ELF-1 (cell line): ENCODE measurements at regions not wholly inside any gene's neighbourhood (a gene's known extent, or its start where the extent isn't known, plus 50 kb on each side); places are given as distances from the start of the nearest gene placed in this dataset.
A peak's percentile ranks its signal among the peaks of the same experiment; 100 is the strongest.

Experiments
- DNase-seq: peaks from one replicate; pipeline ENCODE4 v3.0.0-alpha.2; 2016; ENCODE audit warnings: low read depth, low spot score

- DNase-seq = no peak
Measured at GRCh38 chr5:101935086-101935485, 361.0 kb downstream of the SLCO4C1 start.

- no peak for DNase-seq
Measured at GRCh38 chr5:101932599-101932998, 363.5 kb downstream of the SLCO4C1 start.

GRCh38 chr5:101929628-101930027, 366.5 kb downstream of the SLCO4C1 start:
- no peak for DNase-seq

GRCh38 chr5:101917166-101917565, 378.9 kb downstream of the SLCO4C1 start:
- DNase-seq = no peak

- peak; percentile 8 for DNase-seq
Measured at GRCh38 chr5:101915554-101915953, 380.5 kb downstream of the SLCO4C1 start.

- no peak for DNase-seq
Measured at GRCh38 chr5:101904736-101905135, 391.3 kb downstream of the SLCO4C1 start.

GRCh38 chr5:101897914-101898313, 398.2 kb downstream of the SLCO4C1 start:
- peak; percentile 22 for DNase-seq

GRCh38 chr5:101894985-101895384, 401.1 kb downstream of the SLCO4C1 start:
- no peak for DNase-seq

GRCh38 chr5:101878190-101878589, 417.9 kb downstream of the SLCO4C1 start:
- DNase-seq = no peak

- DNase-seq = no peak
Measured at GRCh38 chr5:101877451-101877850, 418.6 kb downstream of the SLCO4C1 start.

GRCh38 chr5:101866473-101866872, 429.6 kb downstream of the SLCO4C1 start:
- DNase-seq = no peak

GRCh38 chr5:101860563-101860962, 435.5 kb downstream of the SLCO4C1 start:
- DNase-seq = no peak

- no peak for DNase-seq
Measured at GRCh38 chr5:101860145-101860544, 435.9 kb downstream of the SLCO4C1 start.

- DNase-seq = no peak
Measured at GRCh38 chr5:101846496-101846895, 449.6 kb downstream of the SLCO4C1 start.

GRCh38 chr5:101843055-101843454, 453.0 kb downstream of the SLCO4C1 start:
- DNase-seq = no peak

- no peak for DNase-seq
Measured at GRCh38 chr5:101838435-101838834, 457.6 kb downstream of the SLCO4C1 start.

GRCh38 chr5:101829255-101829654, 466.8 kb downstream of the SLCO4C1 start:
- no peak for DNase-seq

GRCh38 chr5:101811466-101811865, 484.6 kb downstream of the SLCO4C1 start:
- DNase-seq = no peak

- DNase-seq = no peak
Measured at GRCh38 chr5:101806410-101806809, 489.7 kb downstream of the SLCO4C1 start.

- no peak for DNase-seq
Measured at GRCh38 chr5:101796427-101796826, 499.7 kb downstream of the SLCO4C1 start.

- peak; percentile 31 for DNase-seq
Measured at GRCh38 chr5:101788797-101789196, 507.3 kb downstream of the SLCO4C1 start.

GRCh38 chr5:101785090-101785489, 511.0 kb downstream of the SLCO4C1 start:
- DNase-seq = no peak

- peak; percentile 25 for DNase-seq
Measured at GRCh38 chr5:101783241-101784013, 512.7 kb downstream of the SLCO4C1 start.
